GM21737 (cell line): ENCODE measurements at regions not wholly inside any gene's neighbourhood (a gene's known extent, or its start where the extent isn't known, plus 50 kb on each side); places are given as distances from the start of the nearest gene placed in this dataset.

Experiments used
- ATAC-seq: cut with Tn5 transposase; IDR thresholded peaks from one replicate; pipeline ENCODE4 v1.9.1; 2021; ENCODE audit warnings: mild to moderate bottlenecking, moderate library complexity; ENCODE audit not compliant: unreplicated experiment

DNA sequence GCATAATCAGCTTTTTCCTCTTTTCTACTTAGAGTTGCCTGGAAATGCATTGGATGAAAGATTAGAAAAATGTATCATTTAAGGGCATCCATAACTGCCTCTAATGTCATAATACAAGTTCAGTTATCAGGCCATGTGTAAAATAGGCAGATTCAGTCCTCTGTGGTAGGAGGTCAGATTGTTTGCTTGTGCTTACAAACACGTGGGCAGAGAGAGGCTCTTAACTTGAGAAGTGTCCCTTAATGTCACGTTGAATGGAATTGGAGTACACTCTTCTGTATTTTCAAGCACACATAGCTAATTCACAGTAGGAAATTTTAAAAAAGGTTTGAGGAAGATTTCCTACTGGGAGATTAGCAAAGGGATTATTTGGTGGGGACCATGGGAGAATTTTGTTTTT lies 359.8 kb upstream of the MTPN start:
- ATAC-seq = no peak

DNA sequence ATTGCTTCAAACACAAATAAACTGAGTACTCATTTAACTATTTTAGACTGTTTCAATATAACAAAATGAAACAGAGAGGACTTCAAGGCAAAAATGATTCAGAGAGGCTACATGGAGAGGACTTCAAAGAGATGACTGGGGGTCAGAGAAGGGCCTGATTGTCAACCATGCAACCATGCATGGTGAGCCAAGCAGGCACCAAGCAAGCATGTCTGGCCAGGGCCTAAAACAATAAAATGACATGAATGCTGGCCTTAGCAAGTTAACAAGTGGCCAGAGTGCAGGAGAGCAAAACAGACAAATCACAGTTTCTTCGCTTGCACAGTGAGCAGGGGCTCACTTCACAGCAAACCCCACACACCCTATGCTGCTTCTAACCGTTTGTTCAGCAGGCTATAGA lies 356.5 kb upstream of the MTPN start:
- ATAC-seq = no peak

DNA sequence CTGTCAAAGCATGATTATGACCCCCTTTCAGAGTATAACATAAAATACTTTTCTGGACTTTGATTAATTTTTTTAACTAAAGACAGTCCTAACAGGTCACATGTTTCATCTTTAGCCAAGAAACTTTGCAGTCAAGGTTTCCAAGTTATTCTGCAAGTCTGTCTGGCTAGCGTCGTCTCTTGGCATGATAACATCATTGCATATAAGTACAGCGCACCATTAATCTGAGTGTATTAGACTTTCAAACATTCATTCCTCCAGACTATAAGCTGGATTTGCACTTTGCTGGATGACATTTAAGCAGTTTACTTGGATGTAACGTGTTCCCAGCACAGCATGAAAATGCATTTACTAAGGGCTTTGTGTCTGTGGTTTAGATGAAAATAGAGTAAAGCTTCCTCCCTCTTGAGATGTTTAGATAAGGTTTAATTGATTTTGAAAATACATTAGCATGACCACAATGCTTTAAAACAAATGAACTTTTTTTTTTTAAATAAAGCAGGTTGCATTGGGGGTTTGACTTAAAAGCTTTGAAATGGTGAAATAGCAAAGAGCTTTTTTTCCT lies 349.0 kb upstream of the MTPN start:
- ATAC-seq = no peak

DNA sequence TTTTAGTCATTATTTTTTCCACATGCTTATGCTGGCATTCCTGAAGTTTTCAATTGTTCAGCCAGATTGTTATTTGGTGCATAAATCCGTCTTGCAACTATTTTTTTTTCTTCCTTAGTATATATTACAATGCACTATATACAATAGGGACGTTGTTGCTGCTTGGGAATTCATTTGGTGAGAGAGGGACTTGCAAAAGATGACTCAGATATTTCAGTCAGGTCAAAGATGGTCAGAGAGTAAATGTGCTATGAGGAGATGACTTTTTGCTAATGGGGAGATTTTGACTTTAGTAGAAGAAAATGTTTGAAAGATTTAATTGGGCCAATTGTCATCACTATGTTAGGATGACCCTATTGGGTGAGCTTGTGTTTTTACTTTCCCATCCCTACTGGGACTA lies 348.4 kb upstream of the MTPN start:
- no peak for ATAC-seq

DNA sequence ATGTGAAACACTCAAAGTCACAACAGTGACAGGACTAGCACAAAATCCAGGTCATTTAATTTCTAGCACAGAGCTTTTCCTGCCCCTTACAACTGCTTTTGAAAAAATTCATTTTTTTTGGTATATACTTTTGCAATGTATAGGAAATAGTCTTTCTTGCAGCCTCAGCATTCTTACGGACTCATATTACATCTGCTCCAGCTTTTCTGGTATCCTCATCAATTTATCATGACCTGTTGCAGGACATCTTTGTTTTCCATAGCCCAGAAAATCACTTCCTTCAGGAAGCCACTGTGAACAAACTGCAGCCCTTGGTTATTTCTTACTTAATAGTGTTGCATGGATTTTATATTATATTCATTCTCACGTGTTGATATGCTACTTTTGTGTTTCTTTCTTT lies 347.9 kb upstream of the MTPN start:
- ATAC-seq = no peak

DNA sequence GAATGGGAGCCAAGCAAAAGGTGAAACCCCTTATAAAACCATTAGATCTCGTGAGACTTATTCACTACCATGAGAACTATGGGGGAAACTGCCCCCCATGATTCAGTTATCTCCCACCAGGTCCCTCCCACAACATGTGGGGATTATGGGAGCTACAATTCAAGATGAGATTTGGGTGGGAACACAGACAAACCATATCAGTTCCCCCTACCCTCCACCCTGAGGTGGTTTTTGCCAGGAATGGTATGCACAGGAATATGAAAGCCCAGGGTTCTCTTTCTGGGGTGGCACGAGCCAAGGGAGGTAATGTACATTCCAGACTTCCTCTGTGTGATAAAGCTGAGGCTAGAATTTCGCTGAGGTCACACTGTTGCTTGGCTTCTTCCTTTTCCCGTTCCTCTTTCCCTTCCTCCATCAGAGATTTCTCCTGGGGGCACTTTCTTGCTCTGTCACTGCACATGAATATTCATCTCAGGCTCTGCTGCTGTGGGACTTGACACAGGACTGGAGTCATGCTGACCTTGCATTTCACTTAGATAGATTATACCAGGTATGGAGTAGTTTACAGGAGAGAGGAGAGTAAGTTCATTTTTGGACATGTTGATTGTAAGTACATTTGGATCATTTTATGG lies 347.0 kb upstream of the MTPN start:
- no peak for ATAC-seq

DNA sequence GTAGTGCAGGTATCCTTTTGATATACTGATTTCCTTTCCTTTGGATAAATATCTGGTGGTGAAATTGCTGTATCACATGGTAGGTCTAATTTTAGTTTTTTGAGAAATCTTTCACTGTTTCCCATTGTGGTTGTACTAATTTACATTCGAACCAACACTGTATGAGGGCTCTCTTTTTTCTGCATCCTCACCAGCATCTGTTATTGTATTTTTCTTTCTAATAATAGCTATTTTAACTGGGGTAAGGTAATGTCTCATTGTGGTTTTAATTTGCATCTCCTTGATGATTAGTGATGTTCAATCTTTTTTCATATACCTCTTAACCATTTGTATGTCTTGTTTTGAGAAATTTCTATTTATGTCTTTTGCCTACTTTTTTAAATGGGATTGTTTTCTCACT lies 335.4 kb upstream of the MTPN start:
- ATAC-seq = no peak

DNA sequence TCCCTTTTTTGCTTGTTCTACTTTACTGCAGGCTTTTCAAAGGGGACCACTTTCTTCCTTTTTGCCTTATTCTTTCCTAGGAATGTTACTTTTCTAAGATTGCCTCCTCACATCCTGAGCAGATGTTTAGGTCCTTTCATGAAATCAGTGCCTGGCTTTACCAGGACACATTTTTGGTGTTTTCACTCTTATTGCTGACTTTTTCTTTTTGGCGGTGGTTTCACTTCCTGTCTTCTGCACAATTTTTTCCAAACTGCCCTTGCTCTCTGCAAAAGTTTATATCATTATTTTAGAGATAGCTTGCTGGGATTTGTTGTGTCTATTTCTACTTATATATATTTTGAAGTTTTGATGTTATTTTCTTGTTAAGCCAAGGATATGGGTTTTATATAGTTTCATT lies 332.2 kb upstream of the MTPN start:
- ATAC-seq = no peak

DNA sequence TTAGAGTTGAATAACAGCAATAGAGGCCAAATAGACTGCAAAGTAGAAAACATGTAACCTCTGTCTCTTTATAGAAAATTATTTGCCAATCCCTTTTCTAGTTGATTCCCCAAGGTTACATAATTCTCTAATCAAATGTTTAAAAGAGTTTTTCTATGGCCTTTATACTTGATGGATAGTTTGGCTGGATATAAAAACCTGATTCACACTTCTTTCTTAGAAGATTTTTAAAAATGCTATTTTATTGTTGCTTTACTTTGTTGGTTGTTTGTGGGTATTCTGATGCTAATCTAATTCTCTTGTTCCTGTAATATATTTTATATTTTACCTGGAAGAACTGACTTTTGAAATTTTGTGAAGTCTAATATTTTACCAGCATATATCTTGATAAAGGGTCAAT lies 331.1 kb upstream of the MTPN start:
- no peak for ATAC-seq

DNA sequence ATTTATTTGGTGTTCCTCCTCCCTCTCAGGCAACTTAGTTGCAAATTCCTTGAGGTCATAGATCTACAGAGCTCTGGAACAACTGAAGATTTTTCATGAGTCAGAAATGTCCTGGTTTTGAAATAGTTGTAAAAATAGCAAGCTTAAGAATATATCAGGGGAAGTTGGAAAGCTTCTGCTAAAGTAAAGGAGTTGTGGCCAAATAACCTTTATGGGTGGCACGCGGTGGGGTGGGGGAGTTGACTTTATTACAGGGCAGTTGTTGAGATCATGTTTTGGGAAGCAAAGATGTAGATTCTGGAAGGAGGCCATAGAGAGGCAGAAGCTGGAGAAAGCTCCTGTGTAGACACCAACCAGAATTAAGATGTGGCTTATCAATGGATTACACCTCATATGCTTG lies 326.0 kb upstream of the MTPN start:
- no peak for ATAC-seq

DNA sequence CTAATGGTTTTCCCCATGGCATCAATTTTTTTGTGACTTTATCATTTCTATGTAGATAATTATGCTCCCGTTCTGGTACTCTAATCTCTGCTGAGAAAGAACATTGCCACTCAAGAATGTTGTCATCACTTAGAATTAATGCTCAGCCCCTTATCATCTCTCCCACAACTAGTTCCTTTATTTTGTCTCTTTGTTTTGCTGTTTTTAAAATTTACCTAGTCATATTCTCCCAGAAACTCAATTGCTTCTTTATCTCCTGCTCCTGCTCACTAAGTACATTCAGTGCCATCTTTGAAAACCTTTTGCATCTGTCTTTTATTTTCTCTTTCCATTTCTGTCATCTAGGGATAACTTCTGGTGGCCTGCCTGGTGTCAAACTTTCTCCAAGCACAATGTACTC lies 324.9 kb upstream of the MTPN start:
- ATAC-seq = no peak

DNA sequence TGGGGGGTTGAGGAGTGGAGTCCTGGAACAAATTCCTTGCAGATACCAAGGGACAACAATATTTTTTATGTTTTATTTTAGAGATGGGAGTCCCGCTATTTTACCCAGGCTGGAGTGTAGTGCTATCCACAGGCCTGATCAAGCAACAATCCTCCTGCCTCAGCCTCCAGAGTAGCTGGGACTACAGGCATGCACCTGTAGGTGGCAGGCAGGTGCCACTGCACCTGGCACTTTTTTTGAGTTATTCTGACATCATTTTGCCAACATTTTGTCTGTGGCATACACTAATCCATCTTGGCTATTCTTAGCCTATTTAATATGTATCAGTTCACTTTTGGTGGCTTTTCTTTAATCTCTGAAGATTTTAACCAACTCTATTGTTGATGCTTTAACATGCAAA lies 317.8 kb upstream of the MTPN start:
- ATAC-seq = no peak

DNA sequence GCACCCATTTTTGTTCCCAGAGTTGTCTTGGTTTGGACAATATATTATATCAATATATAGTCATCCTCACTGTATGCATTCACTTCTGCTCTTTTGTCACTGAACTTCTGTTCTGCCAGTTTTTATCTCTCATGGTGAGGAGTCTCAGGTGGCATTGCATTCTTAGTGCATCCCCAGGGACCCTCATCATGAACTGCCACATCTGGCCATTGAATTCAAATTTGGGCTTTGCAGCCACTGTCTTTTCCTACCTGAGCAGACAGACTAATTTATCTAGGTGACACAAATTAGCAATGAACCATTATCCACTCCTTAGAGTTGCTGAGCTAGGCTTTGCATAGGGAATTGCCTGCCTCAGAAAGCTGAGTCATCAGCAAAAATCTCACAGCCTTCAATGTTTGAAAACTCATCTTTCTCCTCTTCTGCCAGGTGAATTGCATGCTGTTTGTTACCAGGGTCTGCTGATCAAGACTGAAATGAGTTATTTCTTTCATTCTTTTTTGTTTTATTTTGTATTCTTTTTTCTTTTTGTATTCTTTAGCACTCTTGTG lies 316.8 kb upstream of the MTPN start:
- peak; percentile 20 for ATAC-seq

DNA sequence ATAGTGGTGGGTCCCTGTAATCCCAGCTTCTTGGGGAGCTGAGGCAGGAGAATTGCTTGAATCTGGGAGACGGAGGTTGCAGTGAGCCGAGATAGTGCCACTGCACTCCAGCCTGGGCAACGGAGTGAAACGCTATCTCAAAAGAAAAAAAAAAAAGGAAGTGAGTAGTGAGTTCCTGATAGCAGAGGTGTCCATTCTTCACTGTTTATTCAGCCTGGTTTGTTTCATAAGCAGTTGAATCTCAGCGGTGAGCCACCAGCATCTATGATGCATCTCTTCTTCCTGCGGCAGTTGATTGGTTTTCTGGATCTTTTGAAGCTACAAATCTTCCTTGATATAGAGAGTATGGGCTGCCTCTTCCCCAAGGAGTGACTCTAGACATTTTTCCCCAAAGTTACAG lies 316.1 kb upstream of the MTPN start:
- ATAC-seq = peak; percentile 81

DNA sequence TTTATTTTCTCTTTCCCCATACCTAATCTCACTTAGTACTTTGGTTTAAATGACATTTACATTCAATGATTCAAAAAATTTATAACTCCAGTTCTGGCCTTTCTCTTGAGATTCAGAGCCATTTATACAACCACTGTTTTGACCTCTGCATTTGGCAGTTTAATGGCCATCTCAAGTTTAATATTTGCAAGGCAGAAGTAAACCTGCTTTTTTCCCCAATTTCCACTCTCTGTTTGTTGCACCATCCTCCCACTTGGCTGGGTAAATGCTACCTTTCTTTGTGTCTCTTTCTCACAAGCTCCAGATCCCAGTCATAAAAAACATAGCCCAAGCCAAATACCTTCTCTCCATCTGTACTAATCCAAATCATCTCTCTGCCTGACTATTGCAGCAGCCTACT lies 315.2 kb upstream of the MTPN start:
- ATAC-seq = no peak

DNA sequence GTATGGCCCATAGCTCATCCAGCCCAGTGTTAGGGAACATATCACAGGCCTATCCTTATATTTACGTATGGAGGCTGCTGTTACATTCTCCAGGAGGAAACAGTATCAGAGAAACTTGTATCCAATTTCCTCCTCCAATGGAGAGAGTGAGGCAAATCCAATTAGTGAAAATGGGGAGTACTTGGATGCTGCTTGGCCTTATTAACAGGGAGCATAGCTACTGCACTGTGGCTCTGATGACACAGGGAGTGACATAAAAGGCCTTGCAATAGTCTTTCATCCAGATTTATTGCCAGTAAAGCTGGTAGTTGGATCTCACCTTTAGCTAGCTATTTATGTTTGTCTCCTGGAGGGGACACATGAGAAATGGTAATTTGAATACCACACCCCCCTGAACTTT lies 313.2 kb upstream of the MTPN start:
- no peak for ATAC-seq

DNA sequence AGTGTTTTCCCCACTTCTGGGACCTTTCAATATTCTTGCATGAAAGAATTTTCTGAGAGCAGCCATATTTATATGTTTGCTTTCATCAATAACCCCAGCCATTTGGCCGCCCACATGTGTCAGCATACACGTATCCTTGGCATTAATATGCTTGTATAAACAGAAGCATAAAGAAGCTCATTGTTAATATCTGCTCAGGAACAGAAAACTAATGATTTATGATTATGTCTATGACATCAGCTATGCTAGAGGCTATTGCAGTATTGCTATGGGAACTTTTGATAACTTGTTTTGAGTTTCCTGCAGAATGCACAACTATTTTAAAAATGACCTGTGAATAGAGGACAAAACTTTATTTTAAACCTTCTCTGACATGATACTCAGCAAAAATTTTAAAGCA lies 300.9 kb upstream of the MTPN start:
- no peak for ATAC-seq

DNA sequence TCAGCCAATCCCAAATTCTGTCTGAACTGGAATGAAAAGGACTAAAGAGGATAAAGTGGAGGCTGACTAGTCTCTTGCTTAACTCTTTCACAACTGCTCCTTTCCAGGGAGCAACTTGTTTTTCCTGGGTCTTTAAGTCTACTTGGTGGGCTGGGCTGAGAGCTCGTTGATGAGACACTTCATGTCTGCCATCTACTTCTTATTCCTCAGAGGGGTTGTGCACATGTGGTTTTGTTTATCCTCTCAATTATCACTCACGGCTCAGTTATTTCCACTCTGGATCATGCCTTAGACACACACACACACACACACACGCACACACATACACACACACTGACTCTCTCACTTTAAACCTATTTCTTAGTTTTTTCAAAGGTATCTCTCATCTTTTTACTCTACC lies 298.6 kb upstream of the MTPN start:
- no peak for ATAC-seq

DNA sequence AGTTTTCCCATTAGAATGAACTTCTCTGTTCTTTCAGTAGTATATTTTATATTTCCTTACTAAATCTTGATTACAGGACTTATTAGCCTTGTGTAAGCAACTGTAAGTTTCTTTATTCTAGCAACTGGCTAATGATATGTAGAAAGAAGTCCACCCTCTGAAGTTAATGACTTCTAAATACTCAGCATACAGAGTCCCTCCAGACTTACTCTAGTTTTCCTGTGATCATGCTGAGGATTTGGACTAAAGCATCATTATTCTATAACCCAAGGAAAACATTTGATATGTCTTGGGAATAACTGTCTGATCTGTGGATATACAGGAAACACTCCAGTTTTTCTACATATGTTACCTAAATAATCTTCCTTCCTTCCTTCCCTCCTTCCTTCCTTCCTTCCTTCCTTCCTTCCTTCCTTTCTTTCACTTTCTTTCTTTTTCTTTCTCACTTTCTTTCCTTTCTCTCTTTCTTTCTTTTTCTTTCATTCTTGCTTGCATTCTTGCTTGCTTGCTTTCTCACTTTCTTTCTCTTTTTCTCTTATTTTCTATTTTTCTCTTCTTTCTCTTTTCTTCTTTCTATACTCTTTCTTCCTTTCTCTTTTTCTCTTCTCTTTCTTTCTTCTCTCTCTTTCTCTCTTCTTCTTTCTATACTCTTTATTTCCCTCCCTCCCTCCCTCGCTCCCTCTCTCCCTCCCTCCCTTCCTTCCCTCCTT lies 297.6 kb upstream of the MTPN start:
- no peak for ATAC-seq

DNA sequence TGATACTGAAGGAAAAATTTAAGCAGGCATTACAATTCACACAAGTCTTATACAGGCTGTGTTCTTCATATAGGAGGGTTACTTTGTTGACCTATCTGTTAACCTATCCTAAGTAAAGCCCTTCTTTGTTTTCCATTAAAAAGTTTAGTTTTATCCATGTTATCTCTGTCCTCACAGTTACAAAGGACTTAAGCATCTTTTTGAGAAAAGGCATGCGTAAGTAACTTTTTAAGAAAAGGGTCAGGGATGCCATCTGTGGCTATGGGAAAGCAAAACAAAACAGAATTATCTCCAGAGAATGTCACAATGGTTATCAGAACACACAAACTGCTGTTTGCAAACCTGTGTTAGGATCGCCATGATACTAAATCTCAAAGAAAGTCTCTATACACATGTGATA lies 295.8 kb upstream of the MTPN start:
- no peak for ATAC-seq

DNA sequence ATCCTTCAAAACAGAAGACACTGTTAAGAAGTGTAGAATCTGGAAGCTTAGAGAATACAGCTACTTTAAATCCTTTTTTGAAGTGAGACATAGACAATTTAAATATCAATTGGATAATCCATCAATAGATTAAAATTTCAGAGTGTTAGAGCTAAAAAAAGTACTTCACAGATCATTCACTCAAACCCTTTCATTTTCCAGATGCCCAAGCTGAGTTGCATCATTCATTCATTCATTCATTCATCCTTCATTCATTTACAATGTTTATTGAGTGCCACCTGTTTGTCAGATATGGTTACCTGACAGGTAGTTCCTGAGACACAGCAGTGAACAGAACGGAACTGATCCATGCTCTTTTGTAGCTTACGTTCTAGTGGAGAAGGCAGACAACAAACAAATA lies 290.7 kb upstream of the MTPN start:
- no peak for ATAC-seq

DNA sequence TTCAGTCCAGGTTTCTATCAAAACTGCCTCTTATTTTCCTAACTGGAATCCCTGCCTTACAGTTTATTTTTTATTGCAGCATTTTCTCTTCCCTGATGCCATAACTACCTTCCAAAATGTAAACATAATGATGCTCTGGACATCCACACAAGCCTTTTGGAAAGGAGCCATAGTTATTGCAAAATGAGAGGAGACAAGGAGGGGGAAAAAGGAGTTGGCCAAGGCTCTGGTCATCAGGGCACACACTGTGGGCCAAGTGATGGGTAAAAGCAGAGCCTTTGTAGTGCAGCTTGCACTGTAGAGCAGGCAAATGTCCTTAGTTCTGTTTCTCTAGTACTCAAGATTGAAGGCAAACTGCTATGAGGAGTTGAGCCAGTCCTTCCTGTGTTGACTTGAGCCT lies 289.3 kb upstream of the MTPN start:
- ATAC-seq = no peak
